ENCODE measurements at regions not wholly inside any gene's neighbourhood (a gene's known extent, or its start where the extent isn't known, plus 50 kb on each side); places are given as distances from the start of the nearest gene placed in this dataset.

DNA sequence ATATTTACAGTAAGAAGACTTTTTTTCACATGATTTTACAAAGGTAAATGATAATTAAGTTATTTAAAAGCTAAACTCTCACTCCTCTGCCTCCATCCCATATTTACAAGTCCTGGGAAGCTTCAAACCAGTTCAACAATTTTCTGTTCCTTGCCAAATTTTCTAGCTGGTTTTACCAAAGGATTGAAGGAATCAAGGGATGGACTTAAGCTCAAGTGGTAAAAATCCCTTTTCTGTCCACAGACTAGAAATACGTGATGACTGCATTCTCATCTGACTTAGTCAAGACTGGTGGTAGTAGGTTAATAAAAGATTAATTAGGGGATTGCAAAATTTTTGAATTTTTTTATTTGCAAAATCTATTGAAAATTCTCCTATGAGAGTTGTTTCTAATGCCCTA lies 297.3 kb downstream of the MTX2 start:
- Mint-ChIP-seq H3K36me3 (ENCODE audit: low read depth, unreplicated experiment) (no peaks in the 10 kb centered on the region), H3K27ac (ENCODE audit: unreplicated experiment) (no peak overlapping the region), H3K4me3 (ENCODE audit: unreplicated experiment) (no peak overlapping the region), H3K27me3 (ENCODE audit: unreplicated experiment) (peaks cover 2% of the 10 kb centered on the region), H3K9me3 (ENCODE audit: unreplicated experiment) (no peaks in the 10 kb centered on the region), H3K4me1 (ENCODE audit: unreplicated experiment) (no peaks in the 10 kb centered on the region)
- DNase-seq (ENCODE audit: low spot score), result no peak
- TF ChIP-seq, protein P1, sequence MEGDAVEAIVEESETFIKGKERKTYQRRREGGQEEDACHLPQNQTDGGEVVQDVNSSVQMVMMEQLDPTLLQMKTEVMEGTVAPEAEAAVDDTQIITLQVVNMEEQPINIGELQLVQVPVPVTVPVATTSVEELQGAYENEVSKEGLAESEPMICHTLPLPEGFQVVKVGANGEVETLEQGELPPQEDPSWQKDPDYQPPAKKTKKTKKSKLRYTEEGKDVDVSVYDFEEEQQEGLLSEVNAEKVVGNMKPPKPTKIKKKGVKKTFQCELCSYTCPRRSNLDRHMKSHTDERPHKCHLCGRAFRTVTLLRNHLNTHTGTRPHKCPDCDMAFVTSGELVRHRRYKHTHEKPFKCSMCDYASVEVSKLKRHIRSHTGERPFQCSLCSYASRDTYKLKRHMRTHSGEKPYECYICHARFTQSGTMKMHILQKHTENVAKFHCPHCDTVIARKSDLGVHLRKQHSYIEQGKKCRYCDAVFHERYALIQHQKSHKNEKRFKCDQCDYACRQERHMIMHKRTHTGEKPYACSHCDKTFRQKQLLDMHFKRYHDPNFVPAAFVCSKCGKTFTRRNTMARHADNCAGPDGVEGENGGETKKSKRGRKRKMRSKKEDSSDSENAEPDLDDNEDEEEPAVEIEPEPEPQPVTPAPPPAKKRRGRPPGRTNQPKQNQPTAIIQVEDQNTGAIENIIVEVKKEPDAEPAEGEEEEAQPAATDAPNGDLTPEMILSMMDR (IDR thresholded peaks at IDR 0.05; ENCODE audit: unreplicated experiment), result no peak

GRCh38 chr2:176566961-176567360 lies 297.7 kb downstream of the MTX2 start:
- Mint-ChIP-seq H3K4me3 (ENCODE audit: unreplicated experiment) (no peak overlapping the region), H3K27ac (ENCODE audit: unreplicated experiment) (no peak overlapping the region), H3K36me3 (ENCODE audit: low read depth, unreplicated experiment) (no peaks in the 10 kb centered on the region), H3K9me3 (ENCODE audit: unreplicated experiment) (no peaks in the 10 kb centered on the region), H3K27me3 (ENCODE audit: unreplicated experiment) (peaks cover 2% of the 10 kb centered on the region), H3K4me1 (ENCODE audit: unreplicated experiment) (no peaks in the 10 kb centered on the region)
- DNase-seq (ENCODE audit: low spot score), result no peak
- TF ChIP-seq, protein P1 (IDR thresholded peaks at IDR 0.05; ENCODE audit: unreplicated experiment), result no peak

DNA sequence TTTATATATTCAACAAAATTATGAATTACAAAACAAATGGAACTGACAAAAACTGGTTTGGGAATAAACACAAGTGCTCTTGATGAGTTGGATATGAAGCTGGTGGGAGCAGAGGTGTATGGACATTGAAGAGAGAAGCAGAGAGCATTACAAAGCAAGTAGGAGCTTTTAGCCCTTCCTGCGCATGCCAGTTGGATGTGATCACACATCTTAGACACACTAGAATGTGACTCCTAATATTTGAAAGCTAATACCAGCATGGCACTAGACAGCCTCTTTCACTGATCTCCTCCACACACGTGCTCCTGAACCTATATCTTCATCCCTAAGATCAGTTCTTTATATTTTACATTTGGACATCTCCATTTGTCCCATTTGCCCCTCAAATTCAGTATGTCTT lies 298.1 kb downstream of the MTX2 start:
- no peaks in the 10 kb centered on the region for H3K4me1 Mint-ChIP-seq (ENCODE audit: unreplicated experiment)
- H3K36me3 Mint-ChIP-seq (ENCODE audit: low read depth, unreplicated experiment), result no peaks in the 10 kb centered on the region
- TF ChIP-seq, protein P1 (IDR thresholded peaks at IDR 0.05; ENCODE audit: unreplicated experiment), result no peak
- no peak for DNase-seq (ENCODE audit: low spot score)
- no peaks in the 10 kb centered on the region for H3K9me3 Mint-ChIP-seq (ENCODE audit: unreplicated experiment)
- no peak overlapping the region for H3K27ac Mint-ChIP-seq (ENCODE audit: unreplicated experiment)
- peaks cover 2% of the 10 kb centered on the region for H3K27me3 Mint-ChIP-seq (ENCODE audit: unreplicated experiment)
- no peak overlapping the region for H3K4me3 Mint-ChIP-seq (ENCODE audit: unreplicated experiment)

DNA sequence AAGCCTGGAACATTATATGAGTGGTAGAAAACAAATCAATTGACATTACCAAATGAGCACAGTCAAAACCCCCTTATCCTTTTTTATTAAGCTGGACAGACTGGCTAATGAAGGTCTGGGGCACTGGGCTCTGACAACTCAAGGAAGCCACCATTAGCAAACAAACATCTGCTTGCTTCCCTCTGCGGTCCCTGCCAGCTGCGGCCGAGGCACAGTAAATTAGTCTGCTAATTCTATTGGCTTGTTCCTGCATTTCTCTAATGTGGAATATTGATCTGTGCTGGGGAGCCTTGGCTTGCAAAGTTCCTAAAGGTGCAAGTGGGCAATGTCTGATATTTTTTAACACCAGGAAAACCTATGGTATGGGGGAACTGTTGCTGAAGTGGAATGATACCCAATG lies 300.3 kb downstream of the MTX2 start:
- Mint-ChIP-seq H3K27me3 (ENCODE audit: unreplicated experiment) (peaks cover 2% of the 10 kb centered on the region), H3K4me1 (ENCODE audit: unreplicated experiment) (peaks cover 7% of the 10 kb centered on the region), H3K9me3 (ENCODE audit: unreplicated experiment) (no peaks in the 10 kb centered on the region), H3K27ac (ENCODE audit: unreplicated experiment) (no peak overlapping the region), H3K4me3 (ENCODE audit: unreplicated experiment) (no peak overlapping the region), H3K36me3 (ENCODE audit: low read depth, unreplicated experiment) (no peaks in the 10 kb centered on the region)
- TF ChIP-seq, protein P1 (IDR thresholded peaks at IDR 0.05; ENCODE audit: unreplicated experiment), result no peak
- DNase-seq (ENCODE audit: low spot score), result no peak

GRCh38 chr2:176573612-176574483 lies 304.6 kb downstream of the MTX2 start:
- H3K9me3 Mint-ChIP-seq (ENCODE audit: unreplicated experiment), result no peaks in the 10 kb centered on the region
- DNase-seq (ENCODE audit: low spot score), result no peak
- H3K4me1 Mint-ChIP-seq (ENCODE audit: unreplicated experiment), result peaks cover 9% of the 10 kb centered on the region
- H3K27me3 Mint-ChIP-seq (ENCODE audit: unreplicated experiment), result peaks cover 2% of the 10 kb centered on the region
- no peaks in the 10 kb centered on the region for H3K36me3 Mint-ChIP-seq (ENCODE audit: low read depth, unreplicated experiment)
- no peak overlapping the region for H3K27ac Mint-ChIP-seq (ENCODE audit: unreplicated experiment)
- H3K4me3 Mint-ChIP-seq (ENCODE audit: unreplicated experiment), result no peak overlapping the region
- TF ChIP-seq, protein P1 (IDR thresholded peaks at IDR 0.05; ENCODE audit: unreplicated experiment), result no peak
